Thoracic aorta (tissue), 2 donors: ENCODE measurements at regions not wholly inside any gene's neighbourhood (a gene's known extent, or its start where the extent isn't known, plus 50 kb on each side); places are given as distances from the start of the nearest gene placed in this dataset.

Experiments
- ATAC-seq: fragments of 150-250 bp; one replicate; pipeline ENCODE4 v1.8.0; 2017; ENCODE audit warnings: low read depth; ENCODE audit not compliant: insufficient number of reproducible peaks, low FRiP score
- DNase-seq: peaks from one replicate; pipeline ENCODE4 v3.0.0-alpha.2; 2020; ENCODE audit warnings: low spot score
- H3K27ac ChIP-seq, 2 donors: fragments of 200-600 bp; sonication (generic); 1 replicate in 1 of 2; 2 replicates in 1 of 2; pipeline ENCODE4 v1.5.1; 2016; ENCODE audit warnings: mild to moderate bottlenecking in 2 of 2, moderate library complexity in 2 of 2
- H3K27me3 ChIP-seq: fragments of 200-600 bp; sonication (generic); replicated peaks from 2 replicates; pipeline ENCODE4 v1.6.0; 2016; ENCODE audit warnings: mild to moderate bottlenecking; ENCODE audit not compliant: insufficient read depth
- H3K36me3 ChIP-seq: fragments of 200-600 bp; sonication (generic); one replicate; pipeline ENCODE4 v1.5.1; 2016
- H3K4me1 ChIP-seq, 2 donors: fragments of 200-600 bp; sonication (generic); 1 replicate in 1 of 2; 2 replicates in 1 of 2; pipeline versions ENCODE4 v1.5.1 to v1.6.0; 2016; ENCODE audit warnings: low read depth in 2 of 2, mild to moderate bottlenecking in 1 of 2; ENCODE audit not compliant: control insufficient read depth in 1 of 2
- H3K4me3 ChIP-seq: fragments of 200-600 bp; sonication (generic); 2 replicates; pipeline ENCODE4 v1.5.1; 2016; ENCODE audit warnings: mild to moderate bottlenecking
- H3K9me3 ChIP-seq: fragments of 200-600 bp; sonication (generic); 2 replicates; pipeline ENCODE4 v1.5.1; 2016
- CTCF ChIP-seq: fragments of 200-600 bp; sonication (generic); IDR thresholded peaks from one replicate; pipeline ENCODE4 v1.5.1; 2019; ENCODE audit warnings: antibody characterized with exemption

GRCh38 chr9:126215486-126215885, 111.1 kb upstream of the MVB12B start:
- Histone ChIP-seq H3K27me3 (no peaks in the 10 kb centered on the region), H3K4me3 (no peak overlapping the region), H3K27ac (no peak overlapping the region), H3K9me3 (peaks cover 10% of the 10 kb centered on the region), H3K36me3 (no peaks in the 10 kb centered on the region), H3K4me1 (no peaks in the 10 kb centered on the region)
- TF ChIP-seq CTCF = no peak
- DNase-seq (no peak), ATAC-seq (no peak)

- Histone ChIP-seq H3K9me3 (peaks cover 10% of the 10 kb centered on the region), H3K27me3 (no peaks in the 10 kb centered on the region), H3K4me3 (no peak overlapping the region), H3K36me3 (no peaks in the 10 kb centered on the region), H3K4me1 (no peaks in the 10 kb centered on the region), H3K27ac (no peak overlapping the region)
- no peak for ATAC-seq
- no peak for DNase-seq
- no peak for TF ChIP-seq CTCF
These were observed 109.8 kb upstream of the MVB12B start for GRCh38 chr9:126216826-126217225.

- DNase-seq = no peak
- peaks cover 10% of the 10 kb centered on the region for H3K9me3 ChIP-seq
- no peak for TF ChIP-seq CTCF
- ATAC-seq = no peak
- H3K27me3 ChIP-seq = no peaks in the 10 kb centered on the region
- H3K4me1 ChIP-seq = no peaks in the 10 kb centered on the region
- H3K36me3 ChIP-seq = no peaks in the 10 kb centered on the region
- no peak overlapping the region for H3K4me3 ChIP-seq
- no peak overlapping the region for H3K27ac ChIP-seq
These were observed 109.4 kb upstream of the MVB12B start for GRCh38 chr9:126217250-126217653.

GRCh38 chr9:126217797-126218196, 108.8 kb upstream of the MVB12B start:
- TF ChIP-seq CTCF = no peak
- Histone ChIP-seq H3K27ac (no peak overlapping the region), H3K36me3 (no peaks in the 10 kb centered on the region), H3K9me3 (peaks cover 10% of the 10 kb centered on the region), H3K4me3 (no peak overlapping the region), H3K4me1 (no peaks in the 10 kb centered on the region), H3K27me3 (no peaks in the 10 kb centered on the region)
- ATAC-seq (no peak), DNase-seq (no peak)

DNA sequence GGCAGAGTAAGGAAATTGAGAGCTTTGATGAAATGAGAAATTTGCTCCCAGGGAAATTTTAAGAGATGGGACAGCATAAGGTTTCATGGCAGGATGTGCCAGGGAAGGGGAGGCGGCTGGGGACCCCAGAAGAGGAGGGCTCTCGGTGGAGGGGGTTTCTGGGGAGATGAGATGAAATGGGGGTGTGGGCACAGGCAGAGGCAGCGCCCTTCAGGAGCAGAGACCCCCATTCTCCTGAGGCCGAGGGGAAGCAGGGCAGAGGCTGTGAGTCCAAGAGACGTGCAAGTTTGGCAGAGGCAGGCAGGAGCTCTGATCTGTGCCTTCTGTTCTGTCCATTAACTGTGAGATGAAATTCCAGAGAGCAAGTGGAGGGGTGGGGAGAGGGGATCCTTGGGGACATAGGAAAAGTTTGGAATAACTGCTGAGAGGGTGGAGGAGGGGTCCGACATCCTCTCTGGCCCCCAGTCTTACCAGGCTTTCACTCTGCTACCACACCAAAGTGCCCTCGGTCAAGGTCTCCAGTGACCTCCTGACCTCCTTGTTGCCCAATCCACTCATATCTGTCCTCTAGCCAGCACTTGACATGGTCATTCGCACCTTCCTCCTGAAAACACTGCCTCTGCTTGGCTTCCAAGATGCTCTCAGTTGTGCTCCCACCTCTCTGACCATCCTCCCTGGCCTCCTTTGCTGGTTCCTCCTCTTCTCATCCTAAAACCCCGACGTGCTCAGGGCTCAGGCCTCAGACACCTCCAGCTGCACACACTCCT, 108.1 kb upstream of the MVB12B start:
- Histone ChIP-seq H3K9me3 (peaks cover 7% of the 10 kb centered on the region), H3K4me1 (no peaks in the 10 kb centered on the region), H3K27me3 (no peaks in the 10 kb centered on the region), H3K4me3 (no peak overlapping the region), H3K27ac (no peak overlapping the region), H3K36me3 (no peaks in the 10 kb centered on the region)
- TF ChIP-seq CTCF = no peak
- DNase-seq = no peak
- ATAC-seq = no peak
